ENCODE measurements at regions not wholly inside any gene's neighbourhood (a gene's known extent, or its start where the extent isn't known, plus 50 kb on each side); places are given as distances from the start of the nearest gene placed in this dataset.
"Not testable (repeated sequence)": the region's sequence is repeated elsewhere in the genome, so short reads cannot be mapped to it uniquely, and the experiment has no call there.

DNA sequence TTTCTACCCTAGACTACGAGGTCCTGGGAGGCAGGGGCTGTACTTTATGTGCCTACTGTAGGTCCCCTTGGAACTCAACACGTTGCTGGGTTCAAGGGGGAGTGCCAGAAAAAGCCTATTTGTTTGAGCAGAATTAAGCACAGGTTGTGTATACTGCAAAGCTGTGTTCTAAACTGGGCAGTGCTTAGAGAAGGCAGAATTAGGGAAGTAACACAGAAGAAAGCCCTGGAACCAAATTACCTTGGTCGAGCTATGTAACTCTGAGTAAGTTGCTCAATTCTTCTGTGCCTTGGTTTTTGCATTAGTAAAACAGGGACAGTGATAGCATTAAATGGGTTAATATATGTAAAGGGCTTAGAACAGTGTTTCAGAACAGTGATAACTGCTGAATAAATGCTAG lies 245.0 kb upstream of the SFRP2 start:
- DNase-seq (no peak), ATAC-seq (replicated peaks) (no peak)
- H3K36me3 Mint-ChIP-seq (ENCODE audit: insufficient read depth): no peaks in the 10 kb centered on the region
- no peak overlapping the region for H3K4me3 Mint-ChIP-seq
- H3K9me3 Mint-ChIP-seq: no peaks in the 10 kb centered on the region
- peaks cover 0 to 15% of the 10 kb centered on the region in 2 donors for H3K27me3 Mint-ChIP-seq
- H3K27ac Mint-ChIP-seq: no peak overlapping the region
- no peaks in the 10 kb centered on the region for H3K4me1 Mint-ChIP-seq (ENCODE audit: low read depth in 2 of 2)

DNA sequence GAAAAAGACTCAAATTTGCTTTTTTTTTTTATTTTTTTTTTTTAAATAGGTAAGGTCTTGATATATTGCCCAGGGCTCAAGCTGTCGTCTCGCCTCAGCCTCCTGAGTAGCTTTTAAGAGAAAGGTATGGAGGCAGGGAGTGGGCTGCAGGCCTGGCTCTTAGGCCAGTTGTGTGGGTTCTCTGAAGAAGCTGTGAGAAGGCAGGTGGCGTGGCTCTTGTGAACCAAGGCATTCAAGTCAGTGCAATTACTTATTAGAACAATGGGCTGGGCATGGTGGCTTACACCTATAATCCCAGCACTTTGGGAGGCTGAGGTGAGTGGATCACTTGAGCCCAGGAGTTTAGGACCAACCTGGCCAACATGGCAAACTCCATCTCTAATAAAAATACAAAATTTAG lies 244.0 kb upstream of the SFRP2 start:
- Mint-ChIP-seq H3K9me3 (no peaks in the 10 kb centered on the region), H3K27me3 (peaks cover 4 to 15% of the 10 kb centered on the region in 2 donors), H3K4me1 (ENCODE audit: low read depth in 2 of 2) (no peaks in the 10 kb centered on the region), H3K27ac (no peak overlapping the region), H3K36me3 (ENCODE audit: insufficient read depth) (no peaks in the 10 kb centered on the region), H3K4me3 (no peak overlapping the region)
- ATAC-seq (replicated peaks): no peak
- DNase-seq: no peak

DNA sequence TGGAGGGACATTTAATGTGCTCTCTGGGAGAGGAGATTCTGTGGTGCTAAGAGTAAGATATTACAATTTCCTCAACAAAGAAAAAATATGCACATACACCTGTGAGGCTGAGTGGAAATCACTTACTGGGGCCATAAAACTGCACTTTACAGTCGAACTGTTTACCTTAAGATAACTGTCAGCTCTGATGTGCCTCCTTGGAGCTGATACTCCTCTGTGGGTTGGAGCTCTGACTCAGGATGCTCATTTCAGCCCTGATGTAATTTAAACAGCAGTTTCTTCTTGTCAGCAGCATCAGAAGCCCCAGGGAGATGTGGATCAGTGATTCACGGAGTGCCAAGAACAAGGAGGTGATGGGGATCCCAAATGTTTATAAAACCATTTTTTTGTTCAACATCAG lies 241.9 kb upstream of the SFRP2 start:
- Mint-ChIP-seq H3K36me3 (ENCODE audit: insufficient read depth) (no peaks in the 10 kb centered on the region), H3K27me3 (peaks cover 3 to 9% of the 10 kb centered on the region in 2 donors), H3K27ac (no peak overlapping the region), H3K9me3 (no peaks in the 10 kb centered on the region), H3K4me1 (ENCODE audit: low read depth in 2 of 2) (no peaks in the 10 kb centered on the region), H3K4me3 (no peak overlapping the region)
- DNase-seq: no peak
- ATAC-seq (replicated peaks): no peak

DNA sequence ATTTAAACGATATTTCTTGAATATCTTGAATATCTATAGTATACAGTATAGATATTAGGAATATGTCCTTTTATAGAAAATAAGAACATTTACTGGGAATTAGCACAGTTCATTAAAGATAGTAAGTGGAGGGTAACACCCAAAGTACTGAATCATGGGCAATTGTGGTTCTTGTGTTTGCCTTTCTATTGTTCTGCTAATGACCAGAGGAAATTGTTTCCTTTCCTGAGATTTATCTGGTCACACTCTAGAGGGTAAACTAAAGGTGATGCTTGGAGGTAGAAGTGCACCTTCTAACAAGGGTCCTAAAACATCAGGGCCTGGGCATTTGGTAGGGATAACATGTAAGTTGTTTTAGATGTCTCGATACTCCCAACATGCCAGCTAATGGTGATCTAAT lies 241.3 kb upstream of the SFRP2 start:
- Mint-ChIP-seq H3K27me3 (peaks cover 5 to 15% of the 10 kb centered on the region in 2 donors), H3K4me3 (no peak overlapping the region), H3K4me1 (ENCODE audit: low read depth in 2 of 2) (no peaks in the 10 kb centered on the region), H3K27ac (no peak overlapping the region), H3K36me3 (ENCODE audit: insufficient read depth) (no peaks in the 10 kb centered on the region), H3K9me3 (no peaks in the 10 kb centered on the region)
- DNase-seq: no peak
- no peak for ATAC-seq (replicated peaks)

DNA sequence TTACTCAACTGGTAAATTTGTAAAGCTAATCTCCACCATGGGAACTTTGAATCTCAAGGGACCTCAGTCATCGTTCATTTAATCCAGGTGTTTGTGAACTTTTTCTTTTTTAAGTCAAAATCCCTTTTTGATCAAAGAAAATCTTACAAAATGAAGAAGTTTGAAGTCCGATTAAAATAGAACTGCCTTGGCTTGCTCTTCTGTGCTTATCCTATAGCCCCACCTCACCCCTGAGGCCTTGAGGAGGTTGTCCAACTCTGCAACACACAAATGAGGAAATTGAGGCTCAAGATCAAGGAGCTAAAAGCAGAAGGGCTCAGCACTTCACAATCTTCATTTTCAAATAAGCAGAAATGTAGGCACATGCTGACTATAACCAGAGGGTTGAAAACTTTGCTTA lies 240.3 kb upstream of the SFRP2 start:
- Mint-ChIP-seq H3K4me3 (no peak overlapping the region), H3K4me1 (ENCODE audit: low read depth in 2 of 2) (no peaks in the 10 kb centered on the region), H3K27ac (no peak overlapping the region), H3K27me3 (peaks cover 9 to 18% of the 10 kb centered on the region in 2 donors), H3K9me3 (no peaks in the 10 kb centered on the region), H3K36me3 (ENCODE audit: insufficient read depth) (no peaks in the 10 kb centered on the region)
- no peak for DNase-seq
- no peak for ATAC-seq (replicated peaks)

DNA sequence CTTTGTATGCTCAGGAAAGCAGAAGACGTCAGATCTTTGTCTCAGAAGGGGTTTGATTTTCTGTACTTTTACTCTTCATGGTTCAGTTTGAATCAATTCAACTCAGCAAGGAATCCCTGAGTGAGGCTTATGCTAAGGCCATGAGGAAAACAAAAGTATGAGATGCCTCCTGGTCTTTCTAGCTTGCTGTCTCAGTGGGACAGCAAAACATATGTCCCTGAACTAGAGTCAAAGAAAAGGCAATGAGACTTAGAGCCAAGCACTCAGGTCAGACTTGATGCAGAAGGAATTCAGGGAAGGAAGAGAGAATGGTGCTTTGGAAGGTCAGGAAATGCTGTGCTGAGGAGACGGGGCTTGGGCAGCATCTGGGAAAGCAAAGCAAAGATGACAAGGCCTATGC lies 236.2 kb upstream of the SFRP2 start:
- H3K27me3 Mint-ChIP-seq: peaks cover 9 to 23% of the 10 kb centered on the region in 2 donors
- no peak overlapping the region for H3K27ac Mint-ChIP-seq
- H3K9me3 Mint-ChIP-seq: no peaks in the 10 kb centered on the region
- H3K4me3 Mint-ChIP-seq: no peak overlapping the region
- no peaks in the 10 kb centered on the region for H3K4me1 Mint-ChIP-seq (ENCODE audit: low read depth in 2 of 2)
- ATAC-seq (replicated peaks) (no peak), DNase-seq (no peak)
- H3K36me3 Mint-ChIP-seq (ENCODE audit: insufficient read depth): no peaks in the 10 kb centered on the region

DNA sequence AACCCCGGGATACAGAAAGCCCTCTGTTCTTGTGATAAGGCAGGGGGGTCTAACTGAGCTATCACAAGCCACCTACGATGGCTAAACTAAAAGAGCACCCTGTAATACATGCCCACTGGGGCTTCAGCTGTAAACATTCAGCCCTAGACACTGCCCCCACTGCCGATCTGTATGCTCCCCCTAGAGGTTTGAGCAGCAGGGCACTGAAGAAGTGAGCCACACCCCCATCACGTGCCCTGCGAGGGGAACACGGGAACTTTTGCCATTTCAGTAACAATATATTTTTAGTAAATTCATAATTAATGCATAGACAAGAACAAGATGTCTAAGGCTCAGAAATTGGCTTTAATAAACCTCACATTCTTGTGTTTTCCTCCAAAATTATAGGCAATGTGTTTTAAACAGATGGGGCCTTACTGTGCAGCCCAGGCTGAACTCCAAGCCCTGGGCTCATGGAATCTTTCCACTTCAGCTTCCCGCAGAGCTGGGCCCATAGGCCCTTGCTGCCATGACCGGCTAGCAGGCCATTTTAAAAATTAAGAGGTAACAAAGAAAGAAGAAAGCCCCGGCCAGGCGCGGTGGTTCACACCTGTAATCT lies 235.3 kb upstream of the SFRP2 start:
- H3K9me3 Mint-ChIP-seq: no peaks in the 10 kb centered on the region
- H3K27me3 Mint-ChIP-seq: peaks cover 9 to 23% of the 10 kb centered on the region in 2 donors
- ATAC-seq (replicated peaks): no peak

DNA sequence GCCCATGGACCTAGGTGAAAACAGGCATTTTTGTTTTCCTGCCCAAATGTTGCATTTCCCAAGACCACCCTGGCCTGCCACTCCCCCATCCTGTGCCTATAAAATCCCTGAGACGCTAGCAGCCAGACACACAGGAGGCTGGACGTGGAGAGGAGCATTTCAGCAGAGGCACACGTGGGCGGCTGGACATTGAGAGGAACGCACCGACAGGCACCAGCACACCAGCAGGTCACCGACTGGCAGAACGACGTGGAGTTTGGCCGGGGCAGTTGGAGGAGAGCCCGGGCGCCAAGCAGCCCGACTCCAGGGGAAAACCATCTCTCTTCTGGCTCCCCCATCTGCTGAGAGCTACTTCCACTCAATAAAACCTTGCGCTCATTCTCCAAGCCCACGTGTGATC lies 234.8 kb upstream of the SFRP2 start:
- H3K4me1 Mint-ChIP-seq (ENCODE audit: low read depth in 2 of 2); H3K27ac Mint-ChIP-seq; ATAC-seq (replicated peaks); H3K36me3 Mint-ChIP-seq (ENCODE audit: insufficient read depth); H3K4me3 Mint-ChIP-seq; DNase-seq; H3K9me3 Mint-ChIP-seq: not testable (repeated sequence)
- peaks cover 9 to 23% of the 10 kb centered on the region in 2 donors for H3K27me3 Mint-ChIP-seq

More for the DNA sequence above, 235.3 kb upstream of the SFRP2 start:
- Mint-ChIP-seq H3K4me3 (no peak overlapping the region), H3K36me3 (ENCODE audit: insufficient read depth) (no peaks in the 10 kb centered on the region), H3K4me1 (ENCODE audit: low read depth in 2 of 2) (no peaks in the 10 kb centered on the region), H3K27ac (no peak overlapping the region)
- no peak for DNase-seq

DNA sequence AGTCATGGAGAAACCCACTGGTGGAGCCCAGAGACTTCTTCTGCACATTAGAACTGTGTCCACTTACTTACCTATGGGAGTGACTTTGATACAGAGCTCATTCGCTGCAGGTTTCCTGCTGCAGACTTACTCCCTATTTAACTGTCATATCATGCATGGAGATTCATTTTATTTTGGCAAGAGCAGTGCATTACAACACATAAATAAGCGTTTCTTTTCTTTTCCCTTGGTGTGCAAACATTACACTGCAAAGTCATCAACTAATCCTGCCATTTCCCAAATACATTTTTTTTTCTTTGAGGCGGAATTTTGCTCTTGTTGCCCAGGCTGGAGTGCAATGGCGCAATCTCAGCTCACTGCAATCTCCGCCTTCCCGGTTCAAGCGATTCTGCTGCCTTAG lies 230.9 kb upstream of the SFRP2 start:
- no peak for ATAC-seq (replicated peaks)
- Mint-ChIP-seq H3K4me1 (ENCODE audit: low read depth in 2 of 2) (no peaks in the 10 kb centered on the region), H3K36me3 (ENCODE audit: insufficient read depth) (no peaks in the 10 kb centered on the region), H3K27ac (no peak overlapping the region), H3K4me3 (no peak overlapping the region), H3K9me3 (no peaks in the 10 kb centered on the region), H3K27me3 (peaks cover under 1 to 11% of the 10 kb centered on the region in 2 donors)
- no peak for DNase-seq

DNA sequence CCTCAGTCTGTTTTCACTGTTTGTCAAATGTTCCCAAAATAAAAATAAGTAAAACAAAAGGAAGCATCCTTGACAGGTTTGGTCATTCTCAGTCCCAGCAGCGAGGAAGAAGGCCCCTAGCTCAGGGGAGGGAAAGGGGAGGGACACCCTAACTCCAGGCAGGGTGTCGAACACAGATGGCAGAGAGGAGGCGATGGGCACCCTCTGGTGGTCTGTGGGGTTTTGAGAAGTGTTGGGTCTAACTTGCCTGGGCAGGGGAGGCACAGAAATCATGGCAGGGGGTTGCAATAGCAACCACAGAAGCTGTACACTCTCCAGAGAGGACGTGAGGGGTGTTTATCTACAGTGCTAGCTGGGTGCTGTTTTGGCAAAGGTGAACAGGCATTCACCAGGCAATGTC lies 229.8 kb upstream of the SFRP2 start:
- ATAC-seq (replicated peaks): no peak
- no peak overlapping the region for H3K27ac Mint-ChIP-seq
- no peaks in the 10 kb centered on the region for H3K9me3 Mint-ChIP-seq
- H3K4me3 Mint-ChIP-seq: no peak overlapping the region
- H3K36me3 Mint-ChIP-seq (ENCODE audit: insufficient read depth): no peaks in the 10 kb centered on the region
- DNase-seq: no peak
- H3K4me1 Mint-ChIP-seq (ENCODE audit: low read depth in 2 of 2): no peaks in the 10 kb centered on the region
- H3K27me3 Mint-ChIP-seq: peaks cover 0 to 11% of the 10 kb centered on the region in 2 donors

DNA sequence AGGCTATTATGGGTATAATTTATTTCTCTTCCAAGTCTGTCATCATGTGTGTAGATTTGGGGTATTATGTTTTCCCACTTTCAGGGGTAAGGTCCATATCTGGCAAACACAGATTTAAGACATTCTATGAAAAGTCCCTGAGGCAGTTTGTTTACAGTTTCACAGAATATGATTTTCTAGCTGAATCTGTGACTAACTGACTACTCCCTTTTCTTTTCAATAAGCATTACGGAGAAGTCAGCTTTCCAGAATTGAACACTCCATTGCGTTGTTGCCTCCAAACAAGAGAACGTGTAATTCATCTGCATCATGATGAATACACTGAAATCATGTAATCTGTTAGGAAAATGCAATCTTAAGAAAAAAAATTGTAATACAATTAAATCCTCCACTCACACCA lies 226.7 kb upstream of the SFRP2 start:
- no peaks in the 10 kb centered on the region for H3K9me3 Mint-ChIP-seq
- ATAC-seq (replicated peaks) (no peak), DNase-seq (no peak)
- H3K4me1 Mint-ChIP-seq (ENCODE audit: low read depth in 2 of 2): no peaks in the 10 kb centered on the region
- H3K27ac Mint-ChIP-seq: no peak overlapping the region
- H3K4me3 Mint-ChIP-seq: no peak overlapping the region
- peaks cover 0 to 6% of the 10 kb centered on the region in 2 donors for H3K27me3 Mint-ChIP-seq
- H3K36me3 Mint-ChIP-seq (ENCODE audit: insufficient read depth): no peaks in the 10 kb centered on the region

DNA sequence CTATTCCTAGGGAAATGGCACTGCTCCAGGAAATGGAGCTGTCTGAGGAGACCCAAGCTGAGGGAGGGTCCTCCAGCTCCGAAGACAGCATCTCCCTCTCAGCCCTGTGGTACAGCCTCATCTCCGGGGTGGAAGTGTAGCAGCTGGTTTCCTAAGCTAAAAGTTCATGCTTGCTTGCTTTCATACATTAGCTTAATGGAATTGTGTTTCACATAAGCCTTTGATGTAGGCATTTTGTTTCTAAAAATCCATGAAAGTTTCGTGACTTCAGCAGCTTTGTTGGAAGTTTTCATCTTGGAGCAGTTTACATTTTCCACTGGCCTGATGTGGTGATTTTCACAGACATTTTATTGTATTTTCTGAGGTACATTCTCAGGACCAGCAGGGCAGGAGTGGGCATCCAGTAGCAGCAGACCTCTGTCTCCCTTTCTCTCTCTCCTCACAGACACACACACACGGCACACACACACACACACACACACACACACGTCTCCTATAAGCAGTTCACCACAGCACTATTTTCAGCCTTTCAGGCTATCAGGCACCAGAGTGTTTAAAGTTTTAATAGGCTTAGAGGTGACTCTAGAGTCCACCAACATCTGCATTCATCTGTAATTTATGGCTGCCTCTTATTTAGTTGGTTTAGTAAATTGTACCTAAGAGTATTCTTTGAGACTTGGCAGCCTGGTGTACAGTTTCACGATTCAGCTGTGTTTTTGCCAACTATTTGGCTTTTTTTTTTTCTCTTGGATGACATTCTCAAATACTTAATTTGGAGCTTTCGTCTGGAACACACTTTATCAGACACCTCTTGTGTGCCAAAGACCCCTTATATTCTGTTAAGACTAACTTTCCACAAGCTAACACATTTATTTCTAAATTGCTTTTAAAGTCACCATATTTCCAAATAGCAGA lies 225.8 kb upstream of the SFRP2 start:
- H3K27me3 Mint-ChIP-seq: peaks cover 0 to 6% of the 10 kb centered on the region in 2 donors
- H3K4me1 Mint-ChIP-seq (ENCODE audit: low read depth in 2 of 2): no peaks in the 10 kb centered on the region
- no peaks in the 10 kb centered on the region for H3K36me3 Mint-ChIP-seq (ENCODE audit: insufficient read depth)
- H3K27ac Mint-ChIP-seq: no peak overlapping the region
- no peak for ATAC-seq (replicated peaks)
- DNase-seq: no peak
- H3K9me3 Mint-ChIP-seq: no peaks in the 10 kb centered on the region
- no peak overlapping the region for H3K4me3 Mint-ChIP-seq

DNA sequence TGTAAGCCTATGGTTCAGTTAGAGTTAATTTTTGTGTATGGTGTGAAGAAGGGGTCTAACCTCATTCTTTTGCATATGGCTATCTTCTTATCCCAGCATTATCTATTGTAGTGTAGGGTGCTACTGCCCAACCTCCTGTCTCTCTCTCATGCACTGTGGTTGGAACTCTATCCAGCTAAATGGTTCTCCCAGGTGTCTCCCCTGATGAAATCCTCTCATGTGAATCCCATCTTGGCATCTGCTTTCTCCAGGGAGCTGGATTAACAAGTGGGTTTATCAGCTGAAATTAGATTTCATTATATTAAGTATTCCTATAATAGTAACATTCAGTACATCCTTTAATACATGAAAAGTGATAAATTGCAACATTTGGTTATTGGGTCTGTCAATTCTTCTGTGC lies 224.7 kb upstream of the SFRP2 start:
- no peaks in the 10 kb centered on the region for H3K36me3 Mint-ChIP-seq (ENCODE audit: insufficient read depth)
- ATAC-seq (replicated peaks): no peak
- no peaks in the 10 kb centered on the region for H3K9me3 Mint-ChIP-seq
- H3K4me3 Mint-ChIP-seq: no peak overlapping the region
- H3K27me3 Mint-ChIP-seq: peaks cover 0 to 6% of the 10 kb centered on the region in 2 donors
- DNase-seq: no peak
- no peak overlapping the region for H3K27ac Mint-ChIP-seq
- H3K4me1 Mint-ChIP-seq (ENCODE audit: low read depth in 2 of 2): no peaks in the 10 kb centered on the region

DNA sequence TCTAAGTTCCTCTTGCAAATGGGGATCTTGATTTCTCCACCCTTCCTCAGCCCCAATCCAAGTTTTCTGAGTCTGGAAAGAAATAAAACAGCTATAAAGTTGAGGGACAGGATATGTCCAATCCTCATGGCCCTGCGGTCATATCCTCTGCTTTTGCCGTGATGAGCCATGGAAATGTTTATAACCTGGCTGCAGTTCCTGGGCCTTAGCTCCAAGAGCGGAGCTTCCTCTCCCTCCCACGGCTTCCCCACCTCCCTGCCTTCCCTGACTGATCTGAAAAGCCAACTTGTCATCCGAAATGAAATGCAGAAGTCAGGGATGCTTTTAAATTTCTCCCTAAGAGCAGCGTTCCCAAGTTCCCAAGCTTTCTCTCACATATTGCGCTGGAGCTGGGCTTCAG lies 221.5 kb upstream of the SFRP2 start:
- Mint-ChIP-seq H3K9me3 (no peaks in the 10 kb centered on the region), H3K27ac (no peak overlapping the region), H3K27me3 (no peaks in the 10 kb centered on the region), H3K36me3 (ENCODE audit: insufficient read depth) (no peaks in the 10 kb centered on the region), H3K4me3 (no peak overlapping the region), H3K4me1 (ENCODE audit: low read depth in 2 of 2) (no peaks in the 10 kb centered on the region)
- DNase-seq: no peak
- no peak for ATAC-seq (replicated peaks)
